IMR-90 (cell line): ENCODE measurements at regions not wholly inside any gene's neighbourhood (a gene's known extent, or its start where the extent isn't known, plus 50 kb on each side); places are given as distances from the start of the nearest gene placed in this dataset.

ENCODE experiments used
- ATAC-seq: fragments of 200-7000 bp; cut with Tn5 transposase; 2 replicates; pipeline ENCODE4 v1.9.1; 2020; ENCODE audit warnings: low read depth, mild to moderate bottlenecking, moderate library complexity
- BruUV-seq: library from RNA; stranded (reverse); fragments of 400-500 nt; replicated peaks from 2 replicates; lab custom pipeline; 2021; lab: Mats Ljungman, UMichigan
- CTCF ChIA-PET: fragments of 300-600 bp; formaldehyde crosslinking; extraction: SDS; loops from one replicate; lab custom pipeline; 2021; ENCODE audit warnings: antibody characterized with exemption; lab: Yijun Ruan, JAX
- POLR2A ChIA-PET: fragments of 300-600 bp; sonication (Branson Sonifier 250); formaldehyde crosslinking; loops from one replicate; lab custom pipeline; 2022; ENCODE audit warnings: antibody characterized with exemption; ENCODE audit not compliant: unreplicated experiment; lab: Charles Lee
- DNase-seq: peaks from one replicate; pipeline ENCODE4 v3.0.0; 2013
- H2AFZ ChIP-seq: replicated peaks from 2 replicates; pipeline ENCODE3; 2013; ENCODE audit warnings: low read length, mild to moderate bottlenecking; ENCODE audit not compliant: poor library complexity
- H2AK5ac ChIP-seq: 2 replicates; pipeline ENCODE4 v1.6.1; 2013; ENCODE audit warnings: low read depth, low read length, inconsistent platforms
- H2AK9ac ChIP-seq: replicated peaks from 2 replicates; pipeline ENCODE3; 2013; ENCODE audit warnings: mild to moderate bottlenecking, low read depth, low read length, moderate library complexity; ENCODE audit not compliant: poor library complexity
- H2BK120ac ChIP-seq: 2 replicates; pipeline ENCODE4 v1.6.1; 2013; ENCODE audit warnings: low read depth, low read length, inconsistent platforms
- H2BK15ac ChIP-seq: 3 replicates; pipeline ENCODE4 v1.6.1; 2013; ENCODE audit warnings: low read depth, low read length, inconsistent platforms
- H2BK20ac ChIP-seq: 2 replicates; pipeline ENCODE4 v1.6.1; 2013; ENCODE audit warnings: low read depth, mild to moderate bottlenecking, inconsistent platforms, low read length, moderate library complexity
- H2BK5ac ChIP-seq: 2 replicates; pipeline ENCODE4 v1.6.1; 2013; ENCODE audit warnings: mild to moderate bottlenecking, low read depth, low read length, inconsistent platforms; ENCODE audit not compliant: poor library complexity, severe bottlenecking
- H3K14ac ChIP-seq: replicated peaks from 2 replicates; pipeline ENCODE4 v1.6.1; 2013; ENCODE audit warnings: low read depth, low read length, inconsistent platforms
- H3K18ac ChIP-seq: 2 replicates; pipeline ENCODE4 v1.6.1; 2013; ENCODE audit warnings: low read depth, low read length, control low read depth
- H3K23ac ChIP-seq: 2 replicates; pipeline ENCODE4 v1.6.1; 2013; ENCODE audit warnings: low read depth, low read length, inconsistent platforms
- H3K27ac ChIP-seq: 2 replicates; pipeline ENCODE4 v1.5.1; 2013; ENCODE audit warnings: mild to moderate bottlenecking, control low read depth, low read length; ENCODE audit not compliant: insufficient read depth
- H3K27me3 ChIP-seq: 2 replicates; pipeline ENCODE4 v1.6.1; 2013; ENCODE audit warnings: low read length; ENCODE audit not compliant: control insufficient read depth, insufficient read depth
- H3K36me3 ChIP-seq: 2 replicates; pipeline ENCODE4 v1.6.1; 2013; ENCODE audit warnings: low read length, mixed read lengths; ENCODE audit not compliant: control insufficient read depth, insufficient read depth
- H3K4ac ChIP-seq: 2 replicates; pipeline ENCODE4 v1.6.1; 2013; ENCODE audit warnings: low read depth, low read length, inconsistent platforms
- H3K4me1 ChIP-seq: 2 replicates; pipeline ENCODE4 v1.6.1; 2013; ENCODE audit warnings: low read length, mixed read lengths; ENCODE audit not compliant: control insufficient read depth, insufficient read depth
- H3K4me2 ChIP-seq: 2 replicates; pipeline ENCODE4 v1.6.1; 2013; ENCODE audit warnings: low read depth, mild to moderate bottlenecking, control low read depth, low read length, moderate library complexity
- H3K4me3 ChIP-seq: 2 replicates; pipeline ENCODE4 v1.5.1; 2013; ENCODE audit warnings: low read depth, mild to moderate bottlenecking, control low read depth, low read length, moderate library complexity; ENCODE audit not compliant: insufficient read depth
- H3K56ac ChIP-seq: 2 replicates; pipeline ENCODE4 v1.6.1; 2013; ENCODE audit warnings: low read length, inconsistent platforms; ENCODE audit not compliant: insufficient read depth; ENCODE audit errors: extremely low read depth
- H3K79me1 ChIP-seq, 2 experiments: 2 replicates each; pipeline ENCODE4 v1.6.1; 2013; ENCODE audit warnings: low read length in 2 of 2, inconsistent platforms in 1 of 2, low read depth in 1 of 2
- H3K9ac ChIP-seq: 2 replicates; pipeline ENCODE4 v1.6.1; 2013; ENCODE audit warnings: low read depth, low read length, control low read depth
- H3K9me1 ChIP-seq: 2 replicates; pipeline ENCODE4 v1.6.1; 2013; ENCODE audit warnings: low read length, inconsistent platforms; ENCODE audit not compliant: insufficient read depth
- H3K9me3 ChIP-seq: 2 replicates; pipeline ENCODE4 v1.6.1; 2013; ENCODE audit warnings: low read length; ENCODE audit not compliant: control insufficient read depth, insufficient read depth
- H4K20me1 ChIP-seq: 2 replicates; pipeline ENCODE4 v1.6.1; 2013; ENCODE audit warnings: low read length, inconsistent platforms; ENCODE audit not compliant: insufficient read depth
- H4K5ac ChIP-seq: 2 replicates; pipeline ENCODE4 v1.6.1; 2013; ENCODE audit warnings: mild to moderate bottlenecking, low read depth, low read length, control low read depth
- H4K8ac ChIP-seq, 2 experiments: 2 replicates each; pipeline ENCODE4 v1.6.1; 2013; ENCODE audit warnings: low read depth in 2 of 2, low read length in 2 of 2, control low read depth in 1 of 2, inconsistent platforms in 1 of 2
- H4K91ac ChIP-seq: 2 replicates; pipeline ENCODE4 v1.6.1; 2013; ENCODE audit warnings: low read depth, low read length, inconsistent platforms; ENCODE audit not compliant: insufficient read depth
- BHLHE40 ChIP-seq: fragments of 150-350 bp; IDR thresholded peaks from 2 replicates; pipeline ENCODE4 v1.6.1; 2016; ENCODE audit warnings: mild to moderate bottlenecking, low read depth, low read length
- CEBPB ChIP-seq: IDR thresholded peaks from 2 replicates; pipeline ENCODE4 v1.6.1; 2012; ENCODE audit warnings: low read depth, low read length, improper control_type of control experiment
- CTCF ChIP-seq: conservative IDR thresholded peaks from 2 replicates; pipeline ENCODE4 v1.5.1; 2012; ENCODE audit warnings: mild to moderate bottlenecking, low read depth, low read length, improper control_type of control experiment
- FOS ChIP-seq: fragments of 150-350 bp; IDR thresholded peaks from 2 replicates; pipeline ENCODE4 v1.6.1; 2016; ENCODE audit warnings: low read depth, low read length
- MAFK ChIP-seq: IDR thresholded peaks from 2 replicates; pipeline ENCODE4 v1.6.1; 2012; ENCODE audit warnings: low read depth, low read length, improper control_type of control experiment
- RCOR1 ChIP-seq: IDR thresholded peaks from 2 replicates; pipeline ENCODE4 v1.6.1; 2012; ENCODE audit warnings: mild to moderate bottlenecking, low read length, improper control_type of control experiment; ENCODE audit not compliant: insufficient replicate concordance
- WGBS, 2 experiments: methylation state at CpG; one replicate each; pipeline versions ENCODE4 v1.1.5 to v1.1.7; 2013; ENCODE audit warnings: missing lambda C conversion rate in 2 of 2; ENCODE audit not compliant: insufficient read length in 1 of 2; ENCODE audit errors: extremely low coverage in 2 of 2; 5-methylcytosine and 5-hydroxymethylcytosine counted together
- dilution Hi-C: fragments of 300-500 bp; cut with HindIII; formaldehyde crosslinking; loops from one replicate; pipeline ENCODE4 v1.14.3; 2018; ENCODE audit warnings: low sequenced_read_pairs; ENCODE audit not compliant: unreplicated experiment
- in situ Hi-C: fragments of 300-500 bp; cut with MboI; formaldehyde crosslinking; loops from 3 replicates; pipeline ENCODE4 v1.14.3; 2019; ENCODE audit warnings: low sequenced_read_pairs, inconsistent platforms, mixed read lengths
- intact Hi-C: fragments of 100-400 bp; cut with micrococcal nuclease; formaldehyde crosslinking; loops from 2 replicates; pipeline ENCODE4 v1.10.0; 2022

GRCh38 chr9:14983599-14983998 is 73.4 kb upstream of the FREM1 start:
- intact Hi-C loops (no loop called here), dilution Hi-C loops (no loop called here), in situ Hi-C loops (no loop called here)
- H3K9me1 ChIP-seq: no peaks in the 10 kb centered on the region
- H3K27me3 ChIP-seq: no peaks in the 10 kb centered on the region
- no peak overlapping the region for H2AFZ ChIP-seq
- H3K4me1 ChIP-seq: no peaks in the 10 kb centered on the region
- no peak overlapping the region for H2AK9ac ChIP-seq
- no peaks in the 10 kb centered on the region for H3K79me1 ChIP-seq
- ChIA-PET CTCF (no interaction called here), POLR2A (no interaction called here)
- H3K36me3 ChIP-seq: no peaks in the 10 kb centered on the region
- no peak overlapping the region for H3K18ac ChIP-seq
- H2BK5ac ChIP-seq: no peak overlapping the region
- no peak overlapping the region for H4K8ac ChIP-seq
- H4K91ac ChIP-seq: no peak overlapping the region
- TF ChIP-seq CEBPB (no peak), CTCF (no peak), FOS (no peak), RCOR1 (no peak), MAFK (no peak), BHLHE40 (no peak)
- no peak overlapping the region for H3K4me2 ChIP-seq
- H3K14ac ChIP-seq: no peak overlapping the region
- no peak overlapping the region for H2BK20ac ChIP-seq
- H2AK5ac ChIP-seq: no peak overlapping the region
- no peaks in the 10 kb centered on the region for H3K9me3 ChIP-seq
- no peak overlapping the region for H3K9ac ChIP-seq
- H3K4ac ChIP-seq: no peak overlapping the region
- DNase-seq: no peak
- no CpG with 5 or more reads among the region's 1 CpG for WGBS, 2 experiments
- no peak overlapping the region for H3K56ac ChIP-seq
- no peak overlapping the region for H3K4me3 ChIP-seq
- no TSS peak for BruUV-seq
- H4K5ac ChIP-seq: no peak overlapping the region
- no peak overlapping the region for H2BK120ac ChIP-seq
- H3K23ac ChIP-seq: no peak overlapping the region
- no peak for ATAC-seq
- no peak overlapping the region for H2BK15ac ChIP-seq
- H3K27ac ChIP-seq: no peak overlapping the region
- no peaks in the 10 kb centered on the region for H4K20me1 ChIP-seq
